ENCODE measurements at regions not wholly inside any gene's neighbourhood (a gene's known extent, or its start where the extent isn't known, plus 50 kb on each side); places are given as distances from the start of the nearest gene placed in this dataset.
"Not testable (repeated sequence)": the region's sequence is repeated elsewhere in the genome, so short reads cannot be mapped to it uniquely, and the experiment has no call there.

DNA sequence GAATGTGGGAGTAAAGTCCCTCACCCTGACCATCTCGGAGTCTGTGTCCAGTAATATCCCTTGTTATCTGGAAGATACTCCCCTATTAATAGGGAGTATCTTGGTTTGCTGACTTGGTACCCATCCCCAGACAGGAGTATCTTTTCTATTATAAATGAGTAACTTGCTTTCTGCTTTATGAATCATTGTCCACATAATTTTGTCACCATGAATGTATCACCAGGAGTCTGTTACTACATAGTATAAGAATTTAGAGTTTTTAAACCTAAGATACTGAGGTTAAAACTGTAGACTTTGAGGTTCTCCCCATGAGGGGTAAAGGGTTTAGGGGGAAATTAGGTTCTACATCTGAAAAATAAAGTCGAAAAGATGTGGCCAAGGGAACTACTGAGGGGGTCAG lies 175.6 kb downstream of the FCRL5 start:
- ATAC-seq (no peak), DNase-seq (no peak)
- Histone ChIP-seq H3K27ac (no peak overlapping the region), H3K4me3 (no peak overlapping the region), H3K4me1 (no peaks in the 10 kb centered on the region), H3K36me3 (no peaks in the 10 kb centered on the region), H3K27me3 (ENCODE audit: low read depth) (peaks cover 8% of the 10 kb centered on the region), H3K9me3 (no peaks in the 10 kb centered on the region)
- intact Hi-C loops (cut with DNase I): no loop called here
- TF ChIP-seq, protein P1, sequence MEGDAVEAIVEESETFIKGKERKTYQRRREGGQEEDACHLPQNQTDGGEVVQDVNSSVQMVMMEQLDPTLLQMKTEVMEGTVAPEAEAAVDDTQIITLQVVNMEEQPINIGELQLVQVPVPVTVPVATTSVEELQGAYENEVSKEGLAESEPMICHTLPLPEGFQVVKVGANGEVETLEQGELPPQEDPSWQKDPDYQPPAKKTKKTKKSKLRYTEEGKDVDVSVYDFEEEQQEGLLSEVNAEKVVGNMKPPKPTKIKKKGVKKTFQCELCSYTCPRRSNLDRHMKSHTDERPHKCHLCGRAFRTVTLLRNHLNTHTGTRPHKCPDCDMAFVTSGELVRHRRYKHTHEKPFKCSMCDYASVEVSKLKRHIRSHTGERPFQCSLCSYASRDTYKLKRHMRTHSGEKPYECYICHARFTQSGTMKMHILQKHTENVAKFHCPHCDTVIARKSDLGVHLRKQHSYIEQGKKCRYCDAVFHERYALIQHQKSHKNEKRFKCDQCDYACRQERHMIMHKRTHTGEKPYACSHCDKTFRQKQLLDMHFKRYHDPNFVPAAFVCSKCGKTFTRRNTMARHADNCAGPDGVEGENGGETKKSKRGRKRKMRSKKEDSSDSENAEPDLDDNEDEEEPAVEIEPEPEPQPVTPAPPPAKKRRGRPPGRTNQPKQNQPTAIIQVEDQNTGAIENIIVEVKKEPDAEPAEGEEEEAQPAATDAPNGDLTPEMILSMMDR (IDR thresholded peaks at IDR 0.05): no peak

DNA sequence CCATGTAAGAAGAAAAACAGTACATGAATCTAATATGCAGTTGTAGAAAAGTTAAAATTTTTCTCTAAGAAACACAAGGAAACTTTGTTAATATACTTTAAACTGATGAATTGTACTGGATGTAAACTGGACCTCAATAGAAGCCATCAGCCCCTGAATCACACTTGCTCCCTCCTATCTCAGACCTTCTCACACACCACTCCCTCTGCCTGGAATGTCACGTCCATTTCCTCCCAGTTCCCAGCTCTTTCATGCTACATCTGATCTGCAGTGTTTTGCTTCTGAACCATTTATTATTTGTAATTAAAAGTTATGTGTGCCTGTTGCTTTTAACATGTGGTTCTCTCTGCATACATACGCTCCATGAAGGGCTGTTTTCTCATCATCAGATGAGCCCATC lies 180.0 kb downstream of the FCRL5 start:
- ATAC-seq; intact Hi-C loops (cut with DNase I): not testable (repeated sequence)

DNA sequence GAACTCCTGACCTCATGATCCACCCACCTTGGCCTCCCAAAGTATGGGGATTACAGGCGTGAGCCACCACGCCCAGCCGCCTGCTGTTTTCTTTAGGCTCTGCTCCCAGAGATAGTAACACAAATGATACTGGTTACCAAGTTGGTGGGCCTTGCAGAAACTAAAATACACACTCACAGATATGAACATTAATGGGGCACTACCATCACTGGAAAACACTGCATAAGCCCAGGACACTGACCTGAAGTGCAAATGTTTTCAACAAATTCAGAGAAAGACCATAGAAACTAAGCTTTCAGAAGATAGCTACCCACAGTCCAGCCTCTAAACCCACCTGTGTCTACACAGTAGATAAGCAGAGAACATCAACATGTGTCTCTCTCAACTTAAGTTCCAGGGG lies 180.5 kb downstream of the FCRL5 start:
- H3K9me3 ChIP-seq: no peaks in the 10 kb centered on the region
- peaks cover 6% of the 10 kb centered on the region for H3K27me3 ChIP-seq (ENCODE audit: low read depth)
- intact Hi-C loops (cut with DNase I): no loop called here
- H3K36me3 ChIP-seq: no peaks in the 10 kb centered on the region
- H3K4me3 ChIP-seq: no peak overlapping the region
- TF ChIP-seq, protein P1 (IDR thresholded peaks at IDR 0.05): no peak
- no peak for DNase-seq
- no peak for ATAC-seq
- H3K4me1 ChIP-seq: no peaks in the 10 kb centered on the region
- H3K27ac ChIP-seq: no peak overlapping the region

More for the DNA sequence above, 180.0 kb downstream of the FCRL5 start:
- not testable (repeated sequence) for H3K27ac ChIP-seq; H3K9me3 ChIP-seq; H3K27me3 ChIP-seq (ENCODE audit: low read depth); H3K4me3 ChIP-seq; DNase-seq; H3K36me3 ChIP-seq; H3K4me1 ChIP-seq

DNA sequence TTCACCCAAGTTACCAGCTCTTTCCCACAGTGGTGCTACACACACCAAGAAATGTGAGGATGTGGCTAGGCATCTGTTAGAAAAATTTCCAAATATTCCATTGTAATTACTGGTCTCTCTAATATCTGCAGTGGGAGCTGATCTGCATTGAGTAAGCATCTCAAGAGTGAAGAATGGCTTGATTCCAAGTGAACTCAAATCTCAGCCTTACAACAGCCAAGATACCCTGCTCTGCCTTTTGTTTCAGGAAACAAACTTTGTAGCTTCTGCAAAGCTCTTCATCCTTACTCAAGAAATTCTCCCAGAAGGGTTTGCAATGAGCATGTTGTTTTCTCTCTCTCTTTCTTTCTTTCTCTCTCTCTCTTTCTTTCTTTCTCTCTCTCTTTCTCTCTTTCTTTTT lies 181.1 kb downstream of the FCRL5 start:
- intact Hi-C loops (cut with DNase I): no loop called here
- H3K4me3 ChIP-seq: no peak overlapping the region
- H3K36me3 ChIP-seq: no peaks in the 10 kb centered on the region
- H3K27me3 ChIP-seq (ENCODE audit: low read depth): no peaks in the 10 kb centered on the region
- DNase-seq (no peak), ATAC-seq (no peak)
- H3K27ac ChIP-seq: no peak overlapping the region
- no peaks in the 10 kb centered on the region for H3K4me1 ChIP-seq
- H3K9me3 ChIP-seq: no peaks in the 10 kb centered on the region
- TF ChIP-seq, protein P1 (IDR thresholded peaks at IDR 0.05): no peak

DNA sequence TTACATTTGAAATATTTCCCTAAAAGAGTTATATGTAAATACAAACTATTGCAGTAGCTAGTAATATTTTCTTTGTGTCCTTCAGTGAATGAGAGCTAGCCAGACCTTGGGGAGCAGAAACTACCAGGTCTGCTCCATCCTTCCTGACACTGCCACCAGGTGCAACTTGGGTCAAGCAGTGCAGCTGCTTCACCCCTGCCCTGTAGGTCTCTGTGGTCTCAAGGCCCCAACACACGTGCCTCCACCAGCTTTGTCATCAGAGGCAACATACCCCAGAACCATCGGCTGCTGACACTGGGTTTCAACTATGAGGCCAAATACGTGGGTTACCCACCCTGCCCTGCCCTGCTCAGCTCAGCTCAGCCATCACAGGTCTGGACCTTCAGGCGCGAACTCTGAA lies 181.6 kb downstream of the FCRL5 start:
- TF ChIP-seq, protein P1 (IDR thresholded peaks at IDR 0.05): no peak
- Histone ChIP-seq H3K9me3 (no peaks in the 10 kb centered on the region), H3K27me3 (ENCODE audit: low read depth) (no peaks in the 10 kb centered on the region), H3K4me3 (no peak overlapping the region), H3K27ac (no peak overlapping the region), H3K36me3 (no peaks in the 10 kb centered on the region), H3K4me1 (no peaks in the 10 kb centered on the region)
- intact Hi-C loops (cut with DNase I): no loop called here
- ATAC-seq: no peak
- no peak for DNase-seq

DNA sequence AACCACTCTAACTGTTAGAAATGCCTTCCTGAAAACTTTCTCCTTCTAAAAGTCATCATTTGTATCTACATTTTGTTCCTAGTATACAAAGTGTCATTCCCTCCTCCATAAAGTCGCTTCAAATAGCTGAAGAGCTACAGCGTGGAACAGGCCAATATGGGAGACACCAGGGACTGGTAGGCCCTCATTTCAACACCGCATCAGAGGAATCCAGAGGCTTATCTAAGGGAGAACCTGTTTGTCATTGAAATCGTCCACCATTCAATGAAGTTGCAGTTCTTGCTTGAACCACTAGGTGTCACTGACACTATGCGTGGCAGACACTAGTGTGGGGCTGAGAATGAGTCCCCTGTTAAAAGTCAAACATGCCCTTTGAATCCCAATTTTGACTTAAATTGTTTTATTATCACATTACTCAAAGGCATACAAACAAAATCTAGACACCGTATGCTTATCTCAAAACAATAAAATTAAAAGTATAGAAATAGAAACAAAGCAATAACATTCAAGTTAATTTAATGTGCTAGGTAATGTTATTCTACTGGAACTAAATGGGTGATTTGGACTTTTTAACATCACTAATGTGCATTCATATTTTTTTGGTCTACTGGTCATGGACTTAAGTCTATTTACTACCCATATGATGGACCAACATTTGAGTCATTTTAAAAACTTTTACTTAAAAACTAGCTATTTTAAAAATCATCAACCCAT lies 182.3 kb downstream of the FCRL5 start:
- Histone ChIP-seq H3K27ac (no peak overlapping the region), H3K36me3 (no peaks in the 10 kb centered on the region), H3K9me3 (no peaks in the 10 kb centered on the region), H3K4me1 (no peaks in the 10 kb centered on the region), H3K27me3 (ENCODE audit: low read depth) (no peaks in the 10 kb centered on the region), H3K4me3 (no peak overlapping the region)
- TF ChIP-seq, protein P1 (IDR thresholded peaks at IDR 0.05): peak; percentile 92
- intact Hi-C loops (cut with DNase I): no loop called here
- ATAC-seq (peak; percentile 81 to 88), DNase-seq (no peak)

DNA sequence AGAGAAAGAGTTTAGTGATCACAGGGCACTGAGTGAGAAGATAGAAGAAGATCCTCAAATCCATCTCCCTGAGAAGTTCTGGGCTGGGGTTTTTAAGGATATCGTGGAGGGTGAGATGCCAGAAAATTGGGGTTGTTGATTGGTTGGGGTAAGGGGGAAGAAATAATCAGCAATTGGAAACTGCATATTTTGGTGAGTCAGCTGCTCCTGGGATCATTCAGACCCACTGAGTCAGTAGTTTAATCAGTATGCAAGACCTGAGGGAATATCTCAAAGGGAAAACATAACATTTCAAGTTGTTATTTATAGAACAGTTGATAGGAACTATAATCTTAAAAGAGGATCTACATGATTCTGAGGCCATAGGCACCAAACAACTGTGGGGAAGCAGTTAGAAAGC lies 183.4 kb downstream of the FCRL5 start:
- H3K4me1 ChIP-seq; H3K4me3 ChIP-seq; ATAC-seq; DNase-seq; H3K36me3 ChIP-seq; H3K27ac ChIP-seq; intact Hi-C loops (cut with DNase I); H3K9me3 ChIP-seq; H3K27me3 ChIP-seq (ENCODE audit: low read depth): not testable (repeated sequence)
